ENCODE measurements at regions not wholly inside any gene's neighbourhood (a gene's known extent, or its start where the extent isn't known, plus 50 kb on each side); places are given as distances from the start of the nearest gene placed in this dataset.
"Not testable (repeated sequence)": the region's sequence is repeated elsewhere in the genome, so short reads cannot be mapped to it uniquely, and the experiment has no call there.

DNA sequence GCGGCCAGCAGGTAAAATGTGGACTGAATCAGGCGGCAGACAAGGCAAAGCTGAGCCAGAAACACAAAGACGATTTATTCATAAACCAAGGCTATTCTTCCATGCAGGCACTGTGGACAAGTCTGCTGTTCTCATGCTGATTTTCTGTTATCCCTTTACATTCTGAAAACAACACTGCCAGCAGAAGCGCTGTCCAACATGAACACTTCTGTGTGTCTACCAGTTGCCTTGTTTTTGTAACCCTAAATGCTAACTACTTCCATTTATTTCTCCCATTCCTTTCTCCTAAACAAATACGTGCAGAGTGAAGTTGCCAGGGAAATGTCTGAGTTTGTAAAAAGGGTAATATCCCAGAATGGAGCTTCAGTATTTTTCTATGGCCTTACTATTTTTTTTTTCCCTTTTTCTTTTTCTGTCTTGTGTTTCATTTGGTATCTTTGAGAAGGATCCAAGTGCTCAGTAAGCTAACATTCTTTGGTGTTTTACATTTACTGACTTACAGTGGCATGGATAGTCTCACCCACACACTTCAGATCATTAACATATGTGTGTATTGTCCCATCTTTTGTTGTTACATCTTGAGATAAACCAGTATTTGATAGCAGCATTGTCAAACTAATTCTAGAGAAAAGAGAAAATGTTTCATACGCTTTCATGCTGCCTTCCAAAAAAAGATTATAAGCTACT is 1308.9 kb upstream of the MAP3K7 start:
- intact Hi-C loops (cut with DNase I) = no loop called here

GRCh38 chr6:91886183-91886795 is 1299.4 kb upstream of the MAP3K7 start:
- intact Hi-C loops (cut with DNase I) = no loop called here
- peaks cover 7% of the 10 kb centered on the region for H3K9me3 ChIP-seq
- no peaks in the 10 kb centered on the region for H3K4me1 ChIP-seq
- no peaks in the 10 kb centered on the region for H3K27me3 ChIP-seq (ENCODE audit: insufficient read depth in 3 of 3, low read length in 2 of 3)
- TF ChIP-seq, protein P1, sequence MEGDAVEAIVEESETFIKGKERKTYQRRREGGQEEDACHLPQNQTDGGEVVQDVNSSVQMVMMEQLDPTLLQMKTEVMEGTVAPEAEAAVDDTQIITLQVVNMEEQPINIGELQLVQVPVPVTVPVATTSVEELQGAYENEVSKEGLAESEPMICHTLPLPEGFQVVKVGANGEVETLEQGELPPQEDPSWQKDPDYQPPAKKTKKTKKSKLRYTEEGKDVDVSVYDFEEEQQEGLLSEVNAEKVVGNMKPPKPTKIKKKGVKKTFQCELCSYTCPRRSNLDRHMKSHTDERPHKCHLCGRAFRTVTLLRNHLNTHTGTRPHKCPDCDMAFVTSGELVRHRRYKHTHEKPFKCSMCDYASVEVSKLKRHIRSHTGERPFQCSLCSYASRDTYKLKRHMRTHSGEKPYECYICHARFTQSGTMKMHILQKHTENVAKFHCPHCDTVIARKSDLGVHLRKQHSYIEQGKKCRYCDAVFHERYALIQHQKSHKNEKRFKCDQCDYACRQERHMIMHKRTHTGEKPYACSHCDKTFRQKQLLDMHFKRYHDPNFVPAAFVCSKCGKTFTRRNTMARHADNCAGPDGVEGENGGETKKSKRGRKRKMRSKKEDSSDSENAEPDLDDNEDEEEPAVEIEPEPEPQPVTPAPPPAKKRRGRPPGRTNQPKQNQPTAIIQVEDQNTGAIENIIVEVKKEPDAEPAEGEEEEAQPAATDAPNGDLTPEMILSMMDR (IDR thresholded peaks at IDR 0.05) = no peak
- WGBS, 3 donors = 73 to 100% (median 88%) methylated on average over 2 of the region's 2 CpGs
- no peak for ATAC-seq
- no peak for DNase-seq
- H3K27ac ChIP-seq = no peak overlapping the region
- no peak overlapping the region for H3K4me3 ChIP-seq
- H3K36me3 ChIP-seq (ENCODE audit: insufficient read depth in 1 of 2, low read depth in 1 of 2) = no peaks in the 10 kb centered on the region

More for the DNA sequence above, 1308.9 kb upstream of the MAP3K7 start:
- TF ChIP-seq, protein P1 (IDR thresholded peaks at IDR 0.05) = no peak
- no peak overlapping the region for H3K4me3 ChIP-seq
- WGBS, 3 donors = 67 to 72% (median 69%) methylated on average over 6 of the region's 6 CpGs
- peaks cover 13% of the 10 kb centered on the region for H3K9me3 ChIP-seq
- no peaks in the 10 kb centered on the region for H3K36me3 ChIP-seq (ENCODE audit: insufficient read depth in 1 of 2, low read depth in 1 of 2)
- no peaks in the 10 kb centered on the region for H3K4me1 ChIP-seq
- H3K27ac ChIP-seq = no peak overlapping the region
- DNase-seq (no peak), ATAC-seq (no peak)
- no peaks in the 10 kb centered on the region for H3K27me3 ChIP-seq (ENCODE audit: insufficient read depth in 3 of 3, low read length in 2 of 3)

DNA sequence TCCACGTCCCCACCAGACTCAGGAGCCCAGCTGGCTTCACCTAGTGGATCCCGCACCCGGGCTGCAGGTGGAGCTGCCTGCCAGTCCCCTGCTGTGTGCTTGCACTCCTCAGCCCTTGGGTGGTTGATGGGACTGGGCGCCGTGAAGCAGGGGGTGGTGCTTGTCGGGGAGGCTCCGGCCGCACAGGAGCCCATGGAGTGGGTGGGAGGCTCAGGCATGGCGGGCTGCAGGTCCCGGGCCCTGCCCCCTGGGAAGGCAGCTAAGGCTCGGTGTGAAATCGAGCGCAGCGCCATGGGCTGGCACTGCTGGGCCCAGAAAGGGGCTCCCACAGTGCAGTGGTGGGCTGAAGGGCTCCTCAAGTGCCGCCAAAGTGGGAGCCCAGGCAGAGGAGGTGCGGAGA is 1294.9 kb upstream of the MAP3K7 start:
- H3K4me1 ChIP-seq; DNase-seq; H3K27me3 ChIP-seq (ENCODE audit: insufficient read depth in 3 of 3, low read length in 2 of 3); ATAC-seq; H3K36me3 ChIP-seq (ENCODE audit: insufficient read depth in 1 of 2, low read depth in 1 of 2); H3K9me3 ChIP-seq; intact Hi-C loops (cut with DNase I); H3K27ac ChIP-seq; H3K4me3 ChIP-seq: not testable (repeated sequence)
- 89 to 95% (median 91%) methylated on average over 15 to 16 of the region's 16 CpGs for WGBS, 3 donors

DNA sequence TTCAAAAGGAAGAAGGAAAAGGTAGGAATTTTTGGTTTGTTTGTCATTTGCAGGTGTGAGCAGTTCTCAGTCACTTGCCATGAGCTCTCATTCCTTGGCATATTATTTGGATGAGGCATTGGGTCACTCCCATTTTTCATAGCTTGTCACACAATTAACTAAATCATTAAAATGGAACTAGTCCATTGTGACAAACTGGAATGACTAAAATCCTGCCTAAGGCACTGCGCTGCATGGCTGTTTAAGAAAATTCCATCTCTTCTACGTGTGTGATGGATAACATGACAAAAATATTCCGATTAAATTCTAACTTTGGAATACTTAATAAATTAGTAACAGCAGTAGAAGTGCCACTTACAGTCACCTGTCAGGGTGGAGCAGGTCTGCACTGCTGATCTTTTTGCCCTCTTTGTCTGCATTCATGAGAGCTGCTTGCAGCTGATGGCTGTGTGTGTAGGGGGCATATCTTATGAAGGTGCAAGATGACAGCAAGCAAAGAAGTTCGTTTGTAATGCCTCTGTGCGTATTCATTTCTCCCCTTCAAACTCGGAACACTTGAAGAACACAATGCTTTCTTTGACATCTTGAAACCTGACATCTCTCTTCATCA is 1292.6 kb upstream of the MAP3K7 start:
- ATAC-seq (no peak), DNase-seq (no peak)
- Histone ChIP-seq H3K4me3 (no peak overlapping the region), H3K4me1 (no peaks in the 10 kb centered on the region), H3K36me3 (ENCODE audit: insufficient read depth in 1 of 2, low read depth in 1 of 2) (no peaks in the 10 kb centered on the region), H3K27ac (no peak overlapping the region), H3K9me3 (no peaks in the 10 kb centered on the region), H3K27me3 (ENCODE audit: insufficient read depth in 3 of 3, low read length in 2 of 3) (no peaks in the 10 kb centered on the region)
- 63 to 68% (median 64%) methylated on average over 6 of the region's 6 CpGs for WGBS, 3 donors
- intact Hi-C loops (cut with DNase I) = no loop called here
- TF ChIP-seq, protein P1 (IDR thresholded peaks at IDR 0.05) = no peak

DNA sequence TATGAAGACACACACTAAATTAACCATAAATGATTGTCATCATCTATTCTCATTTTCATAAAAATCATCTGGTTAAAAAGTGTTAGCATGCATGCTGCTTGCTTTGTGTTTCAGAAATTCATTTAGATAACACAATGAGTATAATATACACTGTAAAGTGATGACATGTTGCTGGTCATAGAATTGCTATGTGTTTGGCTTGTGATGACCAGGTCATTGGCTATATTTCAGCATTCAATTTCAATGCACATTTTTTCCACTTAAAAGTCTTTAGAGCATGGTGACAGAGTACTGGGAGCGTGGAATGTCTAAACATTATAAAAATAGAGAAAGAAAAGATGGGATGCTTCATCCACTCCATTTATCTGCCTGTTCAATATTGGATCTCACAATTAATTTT is 1291.1 kb upstream of the MAP3K7 start:
- Histone ChIP-seq H3K4me3 (no peak overlapping the region), H3K9me3 (no peaks in the 10 kb centered on the region), H3K4me1 (no peaks in the 10 kb centered on the region), H3K27me3 (ENCODE audit: insufficient read depth in 3 of 3, low read length in 2 of 3) (no peaks in the 10 kb centered on the region), H3K27ac (no peak overlapping the region), H3K36me3 (ENCODE audit: insufficient read depth in 1 of 2, low read depth in 1 of 2) (no peaks in the 10 kb centered on the region)
- ATAC-seq (no peak), DNase-seq (no peak)
- TF ChIP-seq, protein P1 (IDR thresholded peaks at IDR 0.05) = no peak
- intact Hi-C loops (cut with DNase I) = no loop called here
- 54 to 72% (median 71%) methylated on average over 1 of the region's 1 CpG for WGBS, 3 donors
